Stimulated activated effector memory CD8-positive, alpha-beta T cell treated with anti-CD3 and anti-CD28 coated beads, Interleukin-12 subunit alpha, Interleukin-12 subunit beta, amount 100 ng/mL, for 72 hours (primary cell): ENCODE measurements at regions not wholly inside any gene's neighbourhood (a gene's known extent, or its start where the extent isn't known, plus 50 kb on each side); places are given as distances from the start of the nearest gene placed in this dataset.

ENCODE experiments used
- ATAC-seq: fragments of 150-1000 bp; cut with Tn5 transposase; 2 replicates; pipeline ENCODE4 v1.10.0; 2021
- DNase-seq, 2 donors: peaks; one replicate each; pipeline ENCODE4 v3.0.0; 2021 to 2022; ENCODE audit warnings: low spot score in 2 of 2
- H3K27ac Mint-ChIP-seq: one replicate; pipeline ENCODE4 v1.8.0; 2022; ENCODE audit warnings: mild to moderate bottlenecking, mixed read lengths
- H3K36me3 Mint-ChIP-seq: one replicate; pipeline ENCODE4 v1.8.0; 2022; ENCODE audit warnings: mild to moderate bottlenecking, mixed read lengths
- H3K4me1 Mint-ChIP-seq: one replicate; pipeline ENCODE4 v1.8.0; 2022; ENCODE audit warnings: mixed read lengths
- H3K4me3 Mint-ChIP-seq: one replicate; pipeline ENCODE4 v1.8.0; 2022; ENCODE audit warnings: mild to moderate bottlenecking, mixed read lengths
- H3K9me3 Mint-ChIP-seq: one replicate; pipeline ENCODE4 v1.8.0; 2022; ENCODE audit warnings: mixed read lengths

DNA sequence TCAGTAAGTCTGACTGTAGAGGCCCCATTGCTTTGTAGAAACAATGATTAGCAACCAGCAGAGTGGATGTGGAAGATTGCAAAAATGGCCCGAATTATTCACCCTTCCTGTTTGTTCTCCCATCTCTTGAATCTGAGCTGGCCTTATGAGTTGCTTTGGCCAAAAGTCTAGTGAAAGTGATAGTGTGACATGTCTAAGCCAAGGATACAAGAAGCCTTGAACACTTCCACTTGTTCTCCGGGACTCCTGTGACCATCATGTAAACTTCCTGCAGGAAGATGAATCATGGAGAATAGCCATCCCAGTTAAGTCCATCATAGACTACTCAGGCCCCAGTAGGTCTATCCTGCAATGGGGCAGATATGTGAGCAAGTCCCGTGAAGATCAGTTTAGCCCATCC lies 252.0 kb upstream of the JAG1 start:
- ATAC-seq (no peak), DNase-seq (no peak)
- no peak overlapping the region for H3K4me3 Mint-ChIP-seq
- H3K4me1 Mint-ChIP-seq: no peaks in the 10 kb centered on the region
- no peaks in the 10 kb centered on the region for H3K36me3 Mint-ChIP-seq
- H3K27ac Mint-ChIP-seq: no peak overlapping the region
- no peaks in the 10 kb centered on the region for H3K9me3 Mint-ChIP-seq

GRCh38 chr20:10927011-10927583 lies 253.3 kb upstream of the JAG1 start:
- Mint-ChIP-seq H3K9me3 (no peaks in the 10 kb centered on the region), H3K36me3 (no peaks in the 10 kb centered on the region), H3K27ac (no peak overlapping the region), H3K4me3 (no peak overlapping the region), H3K4me1 (no peaks in the 10 kb centered on the region)
- ATAC-seq: no peak
- no peak for DNase-seq

- H3K36me3 Mint-ChIP-seq: no peaks in the 10 kb centered on the region
- no peak overlapping the region for H3K4me3 Mint-ChIP-seq
- no peaks in the 10 kb centered on the region for H3K4me1 Mint-ChIP-seq
- H3K9me3 Mint-ChIP-seq: no peaks in the 10 kb centered on the region
- DNase-seq: no peak
- no peak overlapping the region for H3K27ac Mint-ChIP-seq
- no peak for ATAC-seq
Measured at GRCh38 chr20:10927936-10928840, 254.4 kb upstream of the JAG1 start.

DNA sequence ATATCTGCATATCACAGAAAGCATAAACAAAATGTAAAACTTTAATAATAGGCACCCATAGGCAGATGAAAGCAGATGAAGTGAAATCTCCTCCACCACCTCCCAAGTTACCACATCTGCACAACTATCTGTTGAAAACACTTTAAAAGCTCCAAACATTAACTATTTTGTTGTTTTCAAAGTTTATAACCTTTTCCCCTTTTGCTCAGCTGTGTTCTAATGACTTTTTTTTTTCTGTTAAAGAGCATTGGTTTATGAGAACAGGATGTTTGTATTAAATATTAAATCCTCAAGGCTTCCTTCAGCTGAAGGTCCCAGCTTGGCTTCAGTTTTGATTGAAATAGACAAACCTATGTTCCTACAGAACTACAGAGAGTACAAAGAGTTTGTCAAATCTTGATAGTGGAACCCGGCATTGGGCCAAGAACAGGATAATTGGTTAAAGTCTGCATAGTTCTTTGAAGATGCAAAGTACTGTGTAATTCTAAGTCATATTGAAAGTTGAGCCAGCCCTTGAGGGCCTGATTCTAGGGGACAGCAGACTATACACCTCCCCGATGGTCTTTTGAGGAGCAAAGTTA lies 255.1 kb upstream of the JAG1 start:
- H3K4me1 Mint-ChIP-seq: no peaks in the 10 kb centered on the region
- H3K9me3 Mint-ChIP-seq: no peaks in the 10 kb centered on the region
- no peak overlapping the region for H3K27ac Mint-ChIP-seq
- H3K4me3 Mint-ChIP-seq: no peak overlapping the region
- H3K36me3 Mint-ChIP-seq: no peaks in the 10 kb centered on the region
- DNase-seq: no peak
- no peak for ATAC-seq

DNA sequence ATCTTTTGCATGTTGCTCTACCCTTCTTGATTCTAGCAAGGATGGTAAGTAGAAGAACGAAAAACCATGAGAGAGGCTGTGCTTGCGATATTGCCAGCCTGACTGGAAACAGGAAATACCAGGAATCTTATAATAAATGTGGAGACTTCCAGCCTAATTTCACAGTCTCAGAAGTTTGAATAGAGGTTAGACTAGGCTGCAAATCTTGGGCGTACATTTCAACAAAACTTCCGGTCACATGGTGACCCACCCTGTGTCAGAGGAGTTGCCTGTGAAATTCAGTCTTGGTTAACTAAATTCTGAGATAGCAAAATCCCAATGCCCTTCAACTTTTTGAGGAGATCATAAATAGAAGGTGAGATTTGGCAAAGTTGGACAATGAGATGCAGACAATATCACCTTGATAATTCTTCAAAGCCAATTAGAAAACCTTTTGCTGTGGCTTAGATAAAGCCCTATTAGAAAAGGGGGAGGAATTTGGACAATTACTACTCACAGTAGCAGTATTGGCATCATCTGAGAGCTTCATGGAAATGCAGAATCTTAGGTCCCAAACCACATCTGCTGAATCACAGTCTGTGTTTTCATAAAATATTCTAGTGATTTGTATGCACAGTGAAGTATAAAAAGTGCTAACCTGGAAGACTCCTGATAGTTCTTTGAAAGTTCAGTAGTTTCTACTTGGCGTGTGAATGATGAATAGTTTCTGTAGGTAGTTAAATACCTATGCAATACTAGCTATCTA lies 262.0 kb upstream of the JAG1 start:
- no peak overlapping the region for H3K27ac Mint-ChIP-seq
- H3K36me3 Mint-ChIP-seq: no peaks in the 10 kb centered on the region
- DNase-seq: no peak
- peaks cover 7% of the 10 kb centered on the region for H3K9me3 Mint-ChIP-seq
- H3K4me1 Mint-ChIP-seq: no peaks in the 10 kb centered on the region
- no peak overlapping the region for H3K4me3 Mint-ChIP-seq
- no peak for ATAC-seq

DNA sequence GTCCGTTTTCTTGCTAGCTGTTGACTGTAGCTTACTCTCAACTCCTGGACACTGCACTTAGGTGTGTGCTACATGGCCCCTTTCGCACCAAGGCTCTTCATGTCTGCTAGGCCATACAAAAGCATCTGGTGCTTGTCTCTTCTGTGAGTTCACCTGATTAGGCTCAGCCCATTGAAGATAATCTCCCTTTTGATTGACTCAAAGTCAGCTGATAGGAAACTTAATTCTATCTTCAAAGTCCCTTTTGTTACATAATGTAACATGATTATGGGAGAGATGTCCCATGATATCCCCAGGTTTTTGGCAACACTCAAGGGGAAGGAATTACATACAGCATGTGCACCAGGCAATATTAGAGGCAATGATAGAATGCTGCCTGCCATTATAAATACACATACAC lies 263.0 kb upstream of the JAG1 start:
- no peak overlapping the region for H3K4me3 Mint-ChIP-seq
- H3K9me3 Mint-ChIP-seq: peaks cover 13% of the 10 kb centered on the region
- no peak overlapping the region for H3K27ac Mint-ChIP-seq
- no peak for DNase-seq
- H3K4me1 Mint-ChIP-seq: no peaks in the 10 kb centered on the region
- ATAC-seq: no peak
- H3K36me3 Mint-ChIP-seq: no peaks in the 10 kb centered on the region

- Mint-ChIP-seq H3K27ac (no peak overlapping the region), H3K36me3 (no peaks in the 10 kb centered on the region), H3K4me1 (no peaks in the 10 kb centered on the region), H3K4me3 (no peak overlapping the region), H3K9me3 (peaks cover 17% of the 10 kb centered on the region)
- no peak for ATAC-seq
- DNase-seq: no peak
Measured at GRCh38 chr20:10939331-10939941, 265.6 kb upstream of the JAG1 start.

DNA sequence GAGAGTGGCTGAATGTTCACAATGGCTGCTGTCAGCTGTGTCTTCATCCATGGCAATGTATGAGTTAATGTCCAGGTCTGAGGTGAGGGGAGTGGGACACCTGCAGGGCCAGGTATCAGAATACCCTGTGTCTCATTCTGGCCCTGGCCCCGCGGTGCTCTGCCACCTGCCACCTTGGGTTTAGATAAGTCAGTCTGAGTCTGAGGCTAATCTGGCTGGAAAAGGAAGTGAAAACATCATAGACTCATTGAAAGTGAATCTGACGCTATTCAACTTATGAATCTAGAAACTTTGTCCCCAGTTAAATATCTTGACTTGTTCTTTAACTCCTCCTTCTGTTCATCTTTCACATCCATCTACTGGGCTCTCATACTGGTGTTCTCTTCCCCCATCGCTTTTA lies 267.1 kb upstream of the JAG1 start:
- Mint-ChIP-seq H3K4me1 (no peaks in the 10 kb centered on the region), H3K4me3 (no peak overlapping the region), H3K36me3 (no peaks in the 10 kb centered on the region), H3K9me3 (peaks cover 14% of the 10 kb centered on the region), H3K27ac (no peak overlapping the region)
- ATAC-seq (no peak), DNase-seq (no peak)

- Mint-ChIP-seq H3K9me3 (peaks cover 15% of the 10 kb centered on the region), H3K36me3 (no peaks in the 10 kb centered on the region), H3K27ac (no peak overlapping the region), H3K4me1 (no peaks in the 10 kb centered on the region), H3K4me3 (no peak overlapping the region)
- DNase-seq (no peak), ATAC-seq (no peak)
Measured at GRCh38 chr20:10943686-10944265, 270.0 kb upstream of the JAG1 start.

DNA sequence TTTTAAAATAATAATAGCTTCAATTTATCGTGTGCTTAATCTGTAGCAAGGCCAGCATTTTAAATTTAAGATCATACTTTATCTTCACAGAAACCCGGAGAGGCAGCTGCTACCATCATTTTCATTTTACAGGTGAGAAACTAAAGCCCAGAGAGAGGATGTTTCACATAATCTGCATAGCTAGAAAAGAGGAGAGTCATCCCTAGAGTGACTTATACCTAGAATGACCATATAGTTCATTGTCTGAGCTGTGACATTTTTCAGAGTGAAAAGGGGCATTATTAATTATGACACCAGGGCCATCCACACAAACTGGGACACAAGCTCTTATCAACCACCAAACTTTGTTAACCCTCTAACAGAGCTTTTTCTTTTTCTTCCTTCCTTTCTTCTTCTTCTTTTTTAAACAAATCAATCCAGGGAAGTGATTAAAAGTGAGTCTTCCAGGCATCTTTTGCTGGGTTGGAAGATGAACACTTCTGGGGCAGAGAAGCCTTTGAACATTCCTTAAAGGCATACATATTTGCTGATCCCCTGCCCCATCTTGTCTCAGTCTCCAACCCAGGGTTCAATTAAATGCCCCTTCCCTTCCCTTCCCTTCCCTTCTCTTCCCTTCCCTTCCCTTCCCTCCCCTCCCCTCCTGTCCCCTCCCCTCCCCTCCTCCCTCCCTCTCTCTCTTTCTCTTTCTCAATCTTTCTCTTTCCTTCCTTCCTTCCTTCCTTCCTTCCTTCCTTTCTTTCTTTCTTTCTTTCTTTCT lies 272.5 kb upstream of the JAG1 start:
- no peak for ATAC-seq
- peaks cover 13% of the 10 kb centered on the region for H3K9me3 Mint-ChIP-seq
- no peak overlapping the region for H3K27ac Mint-ChIP-seq
- no peaks in the 10 kb centered on the region for H3K36me3 Mint-ChIP-seq
- no peaks in the 10 kb centered on the region for H3K4me1 Mint-ChIP-seq
- DNase-seq: no peak
- H3K4me3 Mint-ChIP-seq: no peak overlapping the region

DNA sequence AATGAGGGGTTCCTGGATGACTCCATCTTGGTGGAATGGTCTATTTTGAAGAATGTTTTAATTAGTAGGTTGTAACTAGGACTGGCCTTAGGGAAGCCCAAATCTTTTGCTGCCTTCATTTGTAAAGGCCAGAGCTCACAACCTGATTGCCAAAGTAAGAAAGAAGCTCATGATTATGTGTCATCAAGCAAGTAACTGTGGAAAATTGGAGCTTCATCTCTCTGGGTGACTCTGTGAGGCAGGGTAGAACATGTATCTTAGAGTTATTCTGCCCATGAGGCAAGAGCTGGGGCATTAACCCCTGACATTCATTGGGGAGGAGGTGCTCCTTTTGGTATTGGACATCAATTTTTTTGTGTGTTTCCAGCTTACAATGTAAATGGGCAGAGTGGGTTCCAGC lies 273.9 kb upstream of the JAG1 start:
- Mint-ChIP-seq H3K4me3 (no peak overlapping the region), H3K9me3 (peaks cover 5% of the 10 kb centered on the region), H3K36me3 (no peaks in the 10 kb centered on the region), H3K4me1 (no peaks in the 10 kb centered on the region), H3K27ac (no peak overlapping the region)
- ATAC-seq (no peak), DNase-seq (no peak)

DNA sequence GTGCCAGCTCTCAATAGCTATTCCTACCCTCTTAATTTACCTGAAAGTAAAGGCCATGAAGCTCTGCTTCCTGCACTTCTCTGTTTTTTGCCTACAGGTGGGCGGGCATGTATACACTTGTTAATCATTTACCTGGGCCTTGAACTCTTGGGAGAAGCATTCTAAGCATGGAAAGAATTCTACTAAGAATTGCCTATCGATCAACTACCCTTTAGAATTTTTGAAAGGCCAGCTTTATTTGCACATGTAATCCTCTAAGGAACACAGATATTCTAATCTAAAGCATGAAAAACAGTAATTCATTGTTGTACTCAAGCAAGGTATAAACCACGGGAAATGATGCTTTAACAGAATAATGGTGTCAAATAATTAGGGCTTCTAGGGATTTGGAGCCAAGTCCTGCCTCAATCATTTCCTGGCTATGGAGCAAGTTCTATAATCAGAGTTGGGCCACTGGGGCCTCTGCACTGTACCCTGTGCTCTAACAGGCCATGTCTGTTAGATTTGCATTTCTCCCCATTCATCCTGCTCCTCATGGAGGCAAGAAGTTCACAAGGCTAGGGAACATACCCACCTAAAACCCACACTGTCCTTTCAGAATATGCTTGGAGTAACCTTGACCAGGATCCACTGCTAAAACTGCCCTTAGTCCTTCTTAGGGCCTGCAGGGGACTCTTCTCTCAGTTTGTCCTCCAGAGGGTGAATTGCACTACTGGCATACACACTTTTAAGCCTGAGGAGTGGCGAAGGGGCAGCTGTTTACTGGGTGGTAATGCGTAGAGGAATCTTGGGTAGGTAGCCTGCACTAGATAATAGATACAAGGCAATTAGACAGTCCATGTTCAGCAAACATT lies 276.4 kb upstream of the JAG1 start:
- no peak for ATAC-seq
- H3K4me1 Mint-ChIP-seq: no peaks in the 10 kb centered on the region
- no peaks in the 10 kb centered on the region for H3K36me3 Mint-ChIP-seq
- H3K4me3 Mint-ChIP-seq: no peak overlapping the region
- no peak overlapping the region for H3K27ac Mint-ChIP-seq
- H3K9me3 Mint-ChIP-seq: peaks cover 5% of the 10 kb centered on the region
- DNase-seq: no peak

DNA sequence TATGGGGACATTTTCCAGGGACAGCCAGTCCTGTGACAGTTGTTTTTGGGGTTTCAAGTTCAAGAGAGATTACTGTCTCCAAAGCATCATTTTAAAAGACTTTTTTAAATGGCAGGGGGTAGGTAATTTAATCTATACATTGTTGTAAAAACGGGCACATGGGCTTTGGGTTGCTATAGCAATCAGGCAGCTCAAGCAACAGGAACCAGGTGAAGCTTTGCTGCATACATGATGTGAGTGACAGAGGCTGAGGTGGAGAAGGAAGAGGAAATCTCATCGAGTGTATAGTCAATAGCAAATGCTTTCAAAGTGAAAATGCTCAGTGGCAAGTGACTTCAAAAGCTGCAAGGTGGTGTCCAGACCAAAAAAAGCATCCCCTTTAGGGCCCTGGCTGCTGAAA lies 277.4 kb upstream of the JAG1 start:
- DNase-seq: no peak
- Mint-ChIP-seq H3K4me3 (no peak overlapping the region), H3K27ac (no peak overlapping the region), H3K4me1 (no peaks in the 10 kb centered on the region), H3K36me3 (no peaks in the 10 kb centered on the region), H3K9me3 (peaks cover 5% of the 10 kb centered on the region)
- ATAC-seq: no peak

- peaks cover 4% of the 10 kb centered on the region for H3K9me3 Mint-ChIP-seq
- ATAC-seq (no peak), DNase-seq (no peak)
- H3K4me3 Mint-ChIP-seq: no peak overlapping the region
- H3K4me1 Mint-ChIP-seq: no peaks in the 10 kb centered on the region
- no peak overlapping the region for H3K27ac Mint-ChIP-seq
- H3K36me3 Mint-ChIP-seq: no peaks in the 10 kb centered on the region
Measured at GRCh38 chr20:10951904-10952303, 278.1 kb upstream of the JAG1 start.
